SK-N-SH treated with all-trans-retinoic acid at 6 μM for 48 hours (cell line): ENCODE measurements at regions not wholly inside any gene's neighbourhood (a gene's known extent, or its start where the extent isn't known, plus 50 kb on each side); places are given as distances from the start of the nearest gene placed in this dataset.

Experiments
- ARNTL ChIP-seq: fragments of 450-650 bp; formaldehyde crosslinking; IDR thresholded peaks from 2 replicates; pipeline ENCODE4 v1.5.0; 2020; ENCODE audit warnings: low read depth, mild to moderate bottlenecking, moderate library complexity, borderline replicate concordance
- CSDC2 ChIP-seq: fragments of 250-450 bp; sonication (Bioruptor Pico); IDR thresholded peaks from 2 replicates; pipeline ENCODE4 v1.5.0; 2020; ENCODE audit warnings: mild to moderate bottlenecking, moderate library complexity
- ESRRG ChIP-seq: fragments of 250-450 bp; sonication (Bioruptor Pico); IDR thresholded peaks from 2 replicates; pipeline ENCODE4 v1.6.1; 2021; ENCODE audit warnings: mild to moderate bottlenecking
- ISL1 ChIP-seq: fragments of 250-450 bp; sonication (Bioruptor Pico); IDR thresholded peaks from 2 replicates; pipeline ENCODE4 v2.1.2; 2022; ENCODE audit warnings: mild to moderate bottlenecking, moderate library complexity
- RARB ChIP-seq: fragments of 250-450 bp; sonication (Bioruptor Pico); IDR thresholded peaks from 2 replicates; pipeline ENCODE4 v1.8.0; 2021; ENCODE audit warnings: mild to moderate bottlenecking, moderate library complexity
- TCF4 ChIP-seq: fragments of 250-450 bp; sonication (Bioruptor Pico); IDR thresholded peaks from 2 replicates; pipeline ENCODE4 v1.8.0; 2021; ENCODE audit warnings: mild to moderate bottlenecking, moderate library complexity, borderline replicate concordance
- ZFP30 ChIP-seq: fragments of 450-650 bp; formaldehyde crosslinking; IDR thresholded peaks from 2 replicates; pipeline ENCODE4 v1.5.0; 2022; ENCODE audit warnings: mild to moderate bottlenecking, moderate library complexity
- ZNF70 ChIP-seq: fragments of 450-650 bp; formaldehyde crosslinking; IDR thresholded peaks from 2 replicates; pipeline ENCODE4 v1.5.0; 2020; ENCODE audit warnings: mild to moderate bottlenecking, moderate library complexity
- TF ChIP-seq, protein P1 (sequence below): fragments of 250-450 bp; sonication (Bioruptor Pico); IDR thresholded peaks from 2 replicates; pipeline ENCODE4 v1.5.0; 2020; ENCODE audit warnings: mild to moderate bottlenecking, moderate library complexity

DNA sequence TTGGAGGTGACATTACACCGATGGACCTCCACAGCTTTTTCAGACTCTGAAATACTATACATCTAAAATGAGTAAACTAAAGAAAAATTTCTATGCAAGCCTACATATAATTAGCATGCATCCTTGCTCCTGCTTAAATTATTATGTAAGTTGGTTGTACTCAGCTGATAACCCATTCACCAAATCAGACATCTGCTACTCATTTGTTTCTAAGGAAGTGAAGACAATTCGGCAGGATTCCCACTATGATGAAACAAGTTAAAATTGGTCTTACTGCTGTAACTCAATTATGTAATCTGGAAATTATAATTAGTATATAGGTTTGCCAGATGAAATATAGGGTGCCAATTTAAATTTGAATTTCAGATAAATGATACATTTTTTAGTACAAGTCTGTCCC lies 59.5 kb upstream of the FGF13 start:
- no peak for TF ChIP-seq ESRRG
- no peak for TF ChIP-seq RARB (CRISPR knock-in tag)
- no peak for TF ChIP-seq ISL1 (CRISPR knock-in tag)
- TF ChIP-seq, protein P1, sequence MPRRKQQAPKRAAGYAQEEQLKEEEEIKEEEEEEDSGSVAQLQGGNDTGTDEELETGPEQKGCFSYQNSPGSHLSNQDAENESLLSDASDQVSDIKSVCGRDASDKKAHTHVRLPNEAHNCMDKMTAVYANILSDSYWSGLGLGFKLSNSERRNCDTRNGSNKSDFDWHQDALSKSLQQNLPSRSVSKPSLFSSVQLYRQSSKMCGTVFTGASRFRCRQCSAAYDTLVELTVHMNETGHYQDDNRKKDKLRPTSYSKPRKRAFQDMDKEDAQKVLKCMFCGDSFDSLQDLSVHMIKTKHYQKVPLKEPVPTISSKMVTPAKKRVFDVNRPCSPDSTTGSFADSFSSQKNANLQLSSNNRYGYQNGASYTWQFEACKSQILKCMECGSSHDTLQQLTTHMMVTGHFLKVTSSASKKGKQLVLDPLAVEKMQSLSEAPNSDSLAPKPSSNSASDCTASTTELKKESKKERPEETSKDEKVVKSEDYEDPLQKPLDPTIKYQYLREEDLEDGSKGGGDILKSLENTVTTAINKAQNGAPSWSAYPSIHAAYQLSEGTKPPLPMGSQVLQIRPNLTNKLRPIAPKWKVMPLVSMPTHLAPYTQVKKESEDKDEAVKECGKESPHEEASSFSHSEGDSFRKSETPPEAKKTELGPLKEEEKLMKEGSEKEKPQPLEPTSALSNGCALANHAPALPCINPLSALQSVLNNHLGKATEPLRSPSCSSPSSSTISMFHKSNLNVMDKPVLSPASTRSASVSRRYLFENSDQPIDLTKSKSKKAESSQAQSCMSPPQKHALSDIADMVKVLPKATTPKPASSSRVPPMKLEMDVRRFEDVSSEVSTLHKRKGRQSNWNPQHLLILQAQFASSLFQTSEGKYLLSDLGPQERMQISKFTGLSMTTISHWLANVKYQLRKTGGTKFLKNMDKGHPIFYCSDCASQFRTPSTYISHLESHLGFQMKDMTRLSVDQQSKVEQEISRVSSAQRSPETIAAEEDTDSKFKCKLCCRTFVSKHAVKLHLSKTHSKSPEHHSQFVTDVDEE (CRISPR knock-in tag): no peak
- TF ChIP-seq ARNTL (CRISPR knock-in tag): no peak
- no peak for TF ChIP-seq CSDC2 (CRISPR knock-in tag)
- no peak for TF ChIP-seq TCF4
- no peak for TF ChIP-seq ZFP30 (CRISPR knock-in tag)
- TF ChIP-seq ZNF70 (CRISPR knock-in tag): no peak
